ENCODE measurements at regions not wholly inside any gene's neighbourhood (a gene's known extent, or its start where the extent isn't known, plus 50 kb on each side); places are given as distances from the start of the nearest gene placed in this dataset.

- no peak for TF ChIP-seq POLR2A (IDR thresholded peaks at IDR 0.05)
- no peak for TF ChIP-seq CTCF (IDR thresholded peaks at IDR 0.05)
Measured at GRCh38 chr3:35012214-35012613, 627.1 kb upstream of the ARPP21 start.
